Activated CD4-positive, alpha-beta T cell treated with anti-CD3 and anti-CD28 coated beads, Interleukin-2, Interleukin-6, amounts not matched to agents 100 ng/mL and 50 ng/mL, durations not matched to agents 16 hours and 8 hours (primary cell): ENCODE measurements at regions not wholly inside any gene's neighbourhood (a gene's known extent, or its start where the extent isn't known, plus 50 kb on each side); places are given as distances from the start of the nearest gene placed in this dataset.
"Not testable (repeated sequence)": the region's sequence is repeated elsewhere in the genome, so short reads cannot be mapped to it uniquely, and the experiment has no call there.

Experiments
- DNase-seq: peaks from one replicate; pipeline ENCODE4 v3.0.0-alpha.2; 2020

- DNase-seq: no peak
These were observed 182.4 kb downstream of the RASEF start for GRCh38 chr9:82880336-82881050.

DNA sequence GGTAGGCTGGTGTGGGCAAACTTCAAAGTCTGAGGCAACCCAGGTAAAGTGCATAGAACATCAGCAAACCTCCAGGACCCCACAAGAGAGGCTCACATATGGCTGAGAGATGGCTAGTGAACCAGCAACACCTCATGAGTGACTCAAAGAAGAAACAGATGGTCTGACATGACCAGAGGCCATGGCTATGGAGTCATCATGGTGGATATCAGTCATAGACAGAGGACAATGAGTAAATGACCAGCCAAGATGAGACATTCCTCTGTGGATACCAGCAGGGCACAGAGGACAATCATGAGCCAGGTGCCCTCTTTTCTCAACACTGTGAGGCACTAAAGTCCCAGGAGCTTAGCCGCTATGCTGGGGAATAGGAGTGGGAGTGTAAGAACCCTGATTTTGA, 180.8 kb downstream of the RASEF start:
- no peak for DNase-seq

- DNase-seq: no peak
These were observed 180.2 kb downstream of the RASEF start for GRCh38 chr9:82882748-82883147.

DNA sequence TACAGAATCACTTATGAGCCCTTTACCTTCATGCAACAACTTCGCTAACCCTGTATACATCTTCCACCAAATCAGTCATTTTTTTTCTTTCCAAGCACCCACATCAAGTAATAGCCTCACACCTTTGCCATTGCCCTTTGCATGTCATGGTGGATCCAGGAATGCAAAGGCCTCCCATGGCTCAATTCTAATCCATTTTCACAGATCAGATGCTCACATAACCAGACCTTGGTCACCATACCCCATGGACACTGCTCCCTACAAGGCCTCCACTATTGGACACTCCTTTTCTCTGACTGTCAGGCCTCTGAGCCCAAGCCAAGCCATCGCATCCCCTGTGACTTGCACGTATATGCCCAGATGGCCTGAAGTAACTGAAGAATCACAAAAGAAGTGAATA, 179.5 kb downstream of the RASEF start:
- no peak for DNase-seq

DNA sequence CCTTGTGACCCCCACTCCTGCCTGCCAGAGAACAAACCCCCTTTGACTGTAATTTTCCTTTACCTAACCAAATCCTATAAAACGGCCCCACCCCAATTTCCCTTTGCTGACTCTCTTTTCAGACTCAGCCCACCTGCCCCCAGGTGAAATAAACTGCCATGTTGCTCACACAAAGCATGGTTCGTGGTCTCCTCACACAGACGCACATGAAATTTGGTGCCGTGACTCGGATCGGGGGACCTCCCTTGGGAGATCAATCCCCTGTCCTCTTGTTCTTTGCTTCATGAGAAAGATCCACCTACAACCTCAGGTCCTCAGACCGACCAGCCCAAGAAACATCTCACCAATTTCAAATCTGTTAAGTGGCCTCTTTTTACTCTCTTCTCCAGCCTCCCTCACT, 179.0 kb downstream of the RASEF start:
- not testable (repeated sequence) for DNase-seq

- DNase-seq: no peak
These were observed 172.5 kb downstream of the RASEF start for GRCh38 chr9:82890401-82890800.

- DNase-seq: no peak
These were observed 172.1 kb downstream of the RASEF start for GRCh38 chr9:82890865-82891264.

GRCh38 chr9:82891321-82891720, 171.6 kb downstream of the RASEF start:
- no peak for DNase-seq

- no peak for DNase-seq
These were observed 169.4 kb downstream of the RASEF start for GRCh38 chr9:82893549-82893948.

DNA sequence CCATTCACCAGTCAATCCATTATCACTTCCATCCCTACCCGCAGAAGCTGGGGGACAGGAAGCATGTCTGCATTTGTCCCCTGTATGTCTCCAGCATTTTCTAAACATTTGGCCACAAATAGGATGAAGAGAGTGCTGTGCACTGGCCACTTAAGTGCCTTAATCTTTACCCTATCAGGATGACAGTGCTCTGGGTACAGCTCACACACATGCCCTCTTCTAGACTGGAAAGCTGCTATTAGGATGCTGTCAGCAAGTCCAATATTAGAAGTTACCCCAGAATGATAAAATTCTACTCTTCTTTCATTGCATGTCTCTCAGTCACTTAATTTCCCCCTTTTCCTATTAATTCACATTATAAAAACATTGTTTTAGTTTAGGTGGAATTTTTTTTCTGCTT, 168.4 kb downstream of the RASEF start:
- DNase-seq: no peak

GRCh38 chr9:82894961-82895821, 167.8 kb downstream of the RASEF start:
- no peak for DNase-seq

DNA sequence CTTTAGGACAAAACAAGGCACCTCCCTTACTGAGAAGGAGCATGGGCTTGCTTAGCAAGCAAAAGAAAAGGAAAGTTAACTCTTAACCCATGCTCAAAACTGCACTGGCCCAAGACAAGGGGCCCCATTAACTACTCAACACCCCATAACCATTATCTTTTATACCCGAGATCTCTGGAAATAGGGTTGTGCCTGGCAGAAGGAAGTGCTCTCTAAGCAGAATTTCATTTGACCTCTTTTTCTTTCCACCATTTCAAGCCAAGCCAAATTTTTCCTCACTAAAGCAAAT, 167.2 kb downstream of the RASEF start:
- no peak for DNase-seq

DNA sequence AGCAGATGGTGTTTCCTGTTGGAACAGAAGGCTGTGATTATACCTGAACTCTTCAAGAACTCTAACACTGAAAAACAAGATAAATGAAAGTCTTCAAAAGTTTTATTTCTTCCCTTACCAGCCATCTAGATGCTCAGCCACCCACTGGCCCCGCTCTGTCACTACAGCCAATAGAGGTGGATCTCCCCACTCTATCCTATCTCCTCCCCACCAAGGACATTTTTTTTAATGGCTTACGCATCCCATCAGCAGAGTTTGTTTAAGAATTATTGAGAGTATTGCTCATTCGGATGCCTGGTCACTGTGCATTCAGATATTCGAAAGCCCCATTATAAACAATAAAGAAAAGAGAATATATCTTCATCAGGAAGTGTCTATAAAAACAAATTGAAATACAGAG, 159.4 kb downstream of the RASEF start:
- no peak for DNase-seq

- DNase-seq: no peak
These were observed 150.9 kb downstream of the RASEF start for GRCh38 chr9:82911996-82912395.

DNA sequence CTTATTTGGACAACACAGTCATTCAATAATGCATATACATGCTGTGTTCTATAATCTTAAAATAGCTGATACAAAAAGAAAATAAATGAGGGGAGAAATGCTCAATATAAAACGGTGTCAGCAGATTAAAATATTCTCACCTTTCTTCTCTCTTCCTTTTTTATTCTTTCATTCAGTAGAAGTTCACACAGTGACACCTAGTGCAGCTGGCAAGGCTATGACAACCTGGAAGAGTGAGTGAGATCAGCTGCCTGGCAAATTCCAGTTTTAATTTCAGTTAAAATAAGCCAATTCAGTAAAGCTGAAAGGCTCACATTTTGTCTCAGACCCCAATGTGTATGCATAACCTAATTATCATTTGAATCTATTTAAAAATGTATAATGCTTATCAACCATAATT, 150.3 kb downstream of the RASEF start:
- DNase-seq: no peak

DNA sequence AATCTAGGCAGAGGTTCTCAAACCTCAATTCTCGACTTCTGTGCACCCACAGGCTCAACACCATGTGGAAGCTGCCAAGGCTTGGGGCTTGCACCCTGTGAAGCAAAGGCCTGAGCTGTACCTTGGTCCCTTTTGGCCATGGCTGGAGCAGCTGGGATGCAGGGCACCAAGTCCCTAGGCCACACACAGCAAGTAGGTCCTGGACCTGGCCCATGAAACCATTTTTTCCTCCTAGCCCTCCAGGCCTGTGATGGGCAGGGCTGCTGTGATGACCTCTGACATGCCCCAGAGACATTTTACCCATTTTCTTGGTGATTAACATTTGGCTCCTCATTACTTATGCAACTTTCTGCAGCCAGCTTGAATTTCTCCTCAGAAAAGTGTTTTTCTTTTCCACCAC, 146.7 kb downstream of the RASEF start:
- not testable (repeated sequence) for DNase-seq

GRCh38 chr9:82920154-82920553, 142.8 kb downstream of the RASEF start:
- DNase-seq: no peak

- no peak for DNase-seq
These were observed 140.3 kb downstream of the RASEF start for GRCh38 chr9:82922686-82923085.

- no peak for DNase-seq
These were observed 139.6 kb downstream of the RASEF start for GRCh38 chr9:82923092-82923911.

DNA sequence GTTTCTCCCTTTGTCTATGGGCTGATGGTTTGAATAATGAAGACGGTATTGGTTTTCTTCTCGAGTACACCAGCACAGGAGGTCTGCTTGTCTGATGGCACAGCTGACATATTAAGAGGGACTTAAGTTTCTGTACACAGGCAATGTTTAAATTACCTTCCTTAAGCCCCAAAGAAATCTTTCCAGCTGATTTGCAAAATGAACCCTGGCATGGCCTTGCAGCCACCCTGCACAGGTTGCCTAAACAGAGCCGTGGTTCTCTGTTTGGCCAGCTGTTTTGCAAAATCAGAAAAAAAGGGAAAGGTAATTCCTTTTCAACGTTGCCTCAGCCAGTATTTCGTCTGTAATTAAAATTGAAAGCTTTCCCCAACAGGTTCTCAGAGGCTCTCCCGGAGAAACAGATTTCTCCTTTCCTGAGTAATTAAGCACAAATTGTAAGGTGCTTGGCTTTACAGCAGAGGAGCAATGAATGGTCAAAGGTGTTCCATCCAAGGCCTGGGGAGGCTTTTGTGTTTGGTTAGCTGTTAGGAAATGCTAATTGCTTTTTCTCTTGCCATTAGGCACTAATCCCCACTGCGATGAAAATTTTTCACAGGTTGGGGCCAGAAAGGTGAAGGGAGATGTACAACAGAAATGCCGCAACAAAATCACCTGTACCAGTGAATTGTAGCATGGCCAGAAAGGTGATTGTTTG, 138.9 kb downstream of the RASEF start:
- no peak for DNase-seq
